ENCODE measurements at regions not wholly inside any gene's neighbourhood (a gene's known extent, or its start where the extent isn't known, plus 50 kb on each side); places are given as distances from the start of the nearest gene placed in this dataset.

- Histone ChIP-seq H3K27me3 (ENCODE audit: insufficient read depth, low read length) (no peaks in the 10 kb centered on the region), H3K9me2 (ENCODE audit: low read depth, low read length) (no peaks in the 10 kb centered on the region), H3K9ac (ENCODE audit: low read length) (no peak overlapping the region), H3K79me2 (ENCODE audit: insufficient read depth, low read length) (no peaks in the 10 kb centered on the region), H2AFZ (ENCODE audit: low read length) (no peak overlapping the region), H3K4me3 (ENCODE audit: low read depth, low read length, poor library complexity, severe bottlenecking) (no peak overlapping the region), H3K4me2 (ENCODE audit: low read length) (no peak overlapping the region), H3K36me3 (ENCODE audit: insufficient read depth, low read length) (no peaks in the 10 kb centered on the region), H3K4me1 (ENCODE audit: insufficient read depth, low read length, severe bottlenecking) (no peaks in the 10 kb centered on the region), H3F3A (ENCODE audit: insufficient read depth, low read length) (no peaks in the 10 kb centered on the region), H4K20me1 (ENCODE audit: insufficient read depth, low read length) (no peaks in the 10 kb centered on the region), H3K27ac (ENCODE audit: low read depth, low read length, poor library complexity, severe bottlenecking) (no peak overlapping the region), H3K9me3 (ENCODE audit: low read length) (no peaks in the 10 kb centered on the region)
- TF ChIP-seq EZH2 (IDR thresholded peaks at IDR 0.05; ENCODE audit: borderline replicate concordance, low read length), result no peak
- TF ChIP-seq CTCF (IDR thresholded peaks at IDR 0.05; ENCODE audit: low read length), result no peak
These were observed 137.9 kb downstream of the BTG1 start for GRCh38 chr12:92007787-92008186.

DNA sequence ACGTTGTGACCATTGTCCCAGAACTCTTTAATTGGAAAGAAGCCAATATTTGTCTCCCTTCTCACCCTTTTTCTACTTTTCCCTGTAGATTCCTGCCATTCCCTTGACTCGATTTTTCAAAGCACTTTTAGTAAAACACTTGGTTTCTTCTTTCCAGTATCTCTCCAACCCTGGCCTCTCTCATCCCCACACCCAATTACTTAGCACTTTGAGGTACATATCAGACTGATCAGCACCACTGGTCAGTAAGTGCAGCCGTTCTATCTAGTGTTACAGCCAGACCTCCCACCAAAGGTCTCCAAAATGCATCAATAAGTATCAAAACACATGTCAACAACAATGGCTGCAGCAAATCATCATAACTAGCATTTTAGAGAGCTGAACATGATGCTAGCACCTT, 141.9 kb downstream of the BTG1 start:
- no peaks in the 10 kb centered on the region for H3K36me3 ChIP-seq (ENCODE audit: insufficient read depth, low read length)
- no peak overlapping the region for H3K9ac ChIP-seq (ENCODE audit: low read length)
- H3K79me2 ChIP-seq (ENCODE audit: insufficient read depth, low read length), result no peaks in the 10 kb centered on the region
- H3K27me3 ChIP-seq (ENCODE audit: insufficient read depth, low read length), result no peaks in the 10 kb centered on the region
- no peak overlapping the region for H3K4me3 ChIP-seq (ENCODE audit: low read depth, low read length, poor library complexity, severe bottlenecking)
- H3K27ac ChIP-seq (ENCODE audit: low read depth, low read length, poor library complexity, severe bottlenecking), result no peak overlapping the region
- no peaks in the 10 kb centered on the region for H4K20me1 ChIP-seq (ENCODE audit: insufficient read depth, low read length)
- H3K4me2 ChIP-seq (ENCODE audit: low read length), result no peak overlapping the region
- TF ChIP-seq EZH2 (IDR thresholded peaks at IDR 0.05; ENCODE audit: borderline replicate concordance, low read length) (no peak), CTCF (IDR thresholded peaks at IDR 0.05; ENCODE audit: low read length) (no peak)
- H2AFZ ChIP-seq (ENCODE audit: low read length), result no peak overlapping the region
- H3K4me1 ChIP-seq (ENCODE audit: insufficient read depth, low read length, severe bottlenecking), result no peaks in the 10 kb centered on the region
- 0 out of 2 replicates have a peak, but pooled peaks cover 2% of the 10 kb centered on the region for H3K9me3 ChIP-seq (ENCODE audit: low read length)
- no peaks in the 10 kb centered on the region for H3K9me2 ChIP-seq (ENCODE audit: low read depth, low read length)
- H3F3A ChIP-seq (ENCODE audit: insufficient read depth, low read length), result no peaks in the 10 kb centered on the region

GRCh38 chr12:92002673-92003382, 142.8 kb downstream of the BTG1 start:
- Histone ChIP-seq H3K27ac (ENCODE audit: low read depth, low read length, poor library complexity, severe bottlenecking) (no peak overlapping the region), H3K79me2 (ENCODE audit: insufficient read depth, low read length) (no peaks in the 10 kb centered on the region), H3K36me3 (ENCODE audit: insufficient read depth, low read length) (no peaks in the 10 kb centered on the region), H3K27me3 (ENCODE audit: insufficient read depth, low read length) (no peaks in the 10 kb centered on the region), H3K4me2 (ENCODE audit: low read length) (no peak overlapping the region), H4K20me1 (ENCODE audit: insufficient read depth, low read length) (no peaks in the 10 kb centered on the region), H3K4me3 (ENCODE audit: low read depth, low read length, poor library complexity, severe bottlenecking) (no peak overlapping the region), H3K9me3 (ENCODE audit: low read length) (0 out of 2 replicates have a peak, but pooled peaks cover 2% of the 10 kb centered on the region), H2AFZ (ENCODE audit: low read length) (no peak overlapping the region), H3K9ac (ENCODE audit: low read length) (no peak overlapping the region), H3F3A (ENCODE audit: insufficient read depth, low read length) (no peaks in the 10 kb centered on the region), H3K9me2 (ENCODE audit: low read depth, low read length) (no peaks in the 10 kb centered on the region), H3K4me1 (ENCODE audit: insufficient read depth, low read length, severe bottlenecking) (no peaks in the 10 kb centered on the region)
- TF ChIP-seq EZH2 (IDR thresholded peaks at IDR 0.05; ENCODE audit: borderline replicate concordance, low read length) (no peak), CTCF (IDR thresholded peaks at IDR 0.05; ENCODE audit: low read length) (no peak)
